ENCODE measurements at regions not wholly inside any gene's neighbourhood (a gene's known extent, or its start where the extent isn't known, plus 50 kb on each side); places are given as distances from the start of the nearest gene placed in this dataset.

GRCh38 chr2:122927710-122928557, 1097.2 kb upstream of the CNTNAP5 start:
- no peak for ATAC-seq (ENCODE audit: insufficient read depth, low FRiP score)
- no peak for DNase-seq
- Histone ChIP-seq H3K4me3 (no peak overlapping the region), H3K36me3 (ENCODE audit: control insufficient read depth in 4 of 4, insufficient read depth in 4 of 4, low read length in 4 of 4) (no peaks in the 10 kb centered on the region), H3K4me1 (ENCODE audit: control insufficient read depth in 5 of 5, insufficient read depth in 5 of 5, low read length in 5 of 5) (no peaks in the 10 kb centered on the region), H3K27ac (ENCODE audit: low read depth in 1 of 2, low read length in 1 of 2) (no peak overlapping the region), H3K9ac (ENCODE audit: insufficient read depth in 1 of 2, low read length in 2 of 2) (no peak overlapping the region), H3K9me3 (ENCODE audit: control insufficient read depth in 4 of 4, insufficient read depth in 3 of 4, low read length in 3 of 4) (peaks cover 0 to 16% (median 12%) of the 10 kb centered on the region in 4 donors), H3K27me3 (ENCODE audit: control insufficient read depth in 3 of 3, insufficient read depth in 3 of 3, low read length in 2 of 3) (no peaks in the 10 kb centered on the region)
- WGBS, 2 donors, result 79 to 85% methylated on average over 4 of the region's 4 CpGs
- TF ChIP-seq CTCF (IDR thresholded peaks at IDR 0.05; ENCODE audit: control extremely low read depth, extremely low read depth), result no peak

GRCh38 chr2:122929347-122929746, 1095.7 kb upstream of the CNTNAP5 start:
- Histone ChIP-seq H3K36me3 (ENCODE audit: control insufficient read depth in 4 of 4, insufficient read depth in 4 of 4, low read length in 4 of 4) (no peaks in the 10 kb centered on the region), H3K27me3 (ENCODE audit: control insufficient read depth in 3 of 3, insufficient read depth in 3 of 3, low read length in 2 of 3) (no peaks in the 10 kb centered on the region), H3K4me1 (ENCODE audit: control insufficient read depth in 5 of 5, insufficient read depth in 5 of 5, low read length in 5 of 5) (no peaks in the 10 kb centered on the region), H3K9me3 (ENCODE audit: control insufficient read depth in 4 of 4, insufficient read depth in 3 of 4, low read length in 3 of 4) (peaks cover 0 to 16% (median 10%) of the 10 kb centered on the region in 4 donors), H3K27ac (ENCODE audit: low read depth in 1 of 2, low read length in 1 of 2) (no peak overlapping the region), H3K9ac (ENCODE audit: insufficient read depth in 1 of 2, low read length in 2 of 2) (no peak overlapping the region), H3K4me3 (no peak overlapping the region)
- WGBS, 2 donors, result 81 to 89% methylated on average over 1 of the region's 1 CpG
- no peak for TF ChIP-seq CTCF (IDR thresholded peaks at IDR 0.05; ENCODE audit: control extremely low read depth, extremely low read depth)
- no peak for DNase-seq
- ATAC-seq (ENCODE audit: insufficient read depth, low FRiP score), result no peak

GRCh38 chr2:122935506-122935905, 1089.6 kb upstream of the CNTNAP5 start:
- no peak overlapping the region for H3K9ac ChIP-seq (ENCODE audit: insufficient read depth in 1 of 2, low read length in 2 of 2)
- H3K27ac ChIP-seq (ENCODE audit: low read depth in 1 of 2, low read length in 1 of 2), result no peak overlapping the region
- H3K4me3 ChIP-seq, result no peak overlapping the region
- no peak for TF ChIP-seq CTCF (IDR thresholded peaks at IDR 0.05; ENCODE audit: control extremely low read depth, extremely low read depth)
- no peaks in the 10 kb centered on the region for H3K9me3 ChIP-seq (ENCODE audit: control insufficient read depth in 4 of 4, insufficient read depth in 3 of 4, low read length in 3 of 4)
- WGBS, 2 donors, result 44 to 59% methylated on average over 2 of the region's 2 CpGs
- ATAC-seq (ENCODE audit: insufficient read depth, low FRiP score), result no peak
- no peaks in the 10 kb centered on the region for H3K27me3 ChIP-seq (ENCODE audit: control insufficient read depth in 3 of 3, insufficient read depth in 3 of 3, low read length in 2 of 3)
- no peak for DNase-seq
- H3K4me1 ChIP-seq (ENCODE audit: control insufficient read depth in 5 of 5, insufficient read depth in 5 of 5, low read length in 5 of 5), result no peaks in the 10 kb centered on the region
- H3K36me3 ChIP-seq (ENCODE audit: control insufficient read depth in 4 of 4, insufficient read depth in 4 of 4, low read length in 4 of 4), result no peaks in the 10 kb centered on the region
